ENCODE measurements at regions not wholly inside any gene's neighbourhood (a gene's known extent, or its start where the extent isn't known, plus 50 kb on each side); places are given as distances from the start of the nearest gene placed in this dataset.

DNA sequence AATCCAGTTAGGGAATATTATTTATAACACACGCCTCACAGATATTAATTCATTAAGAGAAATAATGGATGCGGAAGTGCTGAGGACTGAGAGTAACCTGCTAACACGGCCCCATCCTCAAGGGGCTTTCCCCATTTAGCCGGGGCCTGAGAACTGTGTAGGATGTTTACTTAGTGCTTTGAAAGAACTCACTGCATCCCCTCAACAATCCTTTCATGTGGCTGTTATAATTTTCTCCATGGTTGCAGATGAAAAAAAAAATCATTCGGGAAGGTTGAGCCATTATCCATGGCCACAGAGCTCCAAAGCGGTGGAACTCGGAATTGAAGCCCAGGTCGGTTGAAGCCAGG is 98.2 kb downstream of the ING1 start:
- 60 to 62% methylated on average over 2 to 5 of the region's 8 CpGs for WGBS, 2 donors (ENCODE audit: low coverage in 1 of 2)
- ATAC-seq = no peak
- Histone ChIP-seq H3K9me3 (no peaks in the 10 kb centered on the region), H3K27me3 (peaks cover 45% of the 10 kb centered on the region), H3K4me1 (peaks cover 0 to 14% (median 5%) of the 10 kb centered on the region in 3 donors), H3K36me3 (no peaks in the 10 kb centered on the region), H3K27ac (no peak overlapping the region), H3K4me3 (no peak overlapping the region)
- TF ChIP-seq EP300 (IDR thresholded peaks at IDR 0.05) = no peak
- TF ChIP-seq POLR2AphosphoS5 (IDR thresholded peaks at IDR 0.05) = no peak
- TF ChIP-seq POLR2A (IDR thresholded peaks at IDR 0.05) = no peak
- TF ChIP-seq, protein P1, sequence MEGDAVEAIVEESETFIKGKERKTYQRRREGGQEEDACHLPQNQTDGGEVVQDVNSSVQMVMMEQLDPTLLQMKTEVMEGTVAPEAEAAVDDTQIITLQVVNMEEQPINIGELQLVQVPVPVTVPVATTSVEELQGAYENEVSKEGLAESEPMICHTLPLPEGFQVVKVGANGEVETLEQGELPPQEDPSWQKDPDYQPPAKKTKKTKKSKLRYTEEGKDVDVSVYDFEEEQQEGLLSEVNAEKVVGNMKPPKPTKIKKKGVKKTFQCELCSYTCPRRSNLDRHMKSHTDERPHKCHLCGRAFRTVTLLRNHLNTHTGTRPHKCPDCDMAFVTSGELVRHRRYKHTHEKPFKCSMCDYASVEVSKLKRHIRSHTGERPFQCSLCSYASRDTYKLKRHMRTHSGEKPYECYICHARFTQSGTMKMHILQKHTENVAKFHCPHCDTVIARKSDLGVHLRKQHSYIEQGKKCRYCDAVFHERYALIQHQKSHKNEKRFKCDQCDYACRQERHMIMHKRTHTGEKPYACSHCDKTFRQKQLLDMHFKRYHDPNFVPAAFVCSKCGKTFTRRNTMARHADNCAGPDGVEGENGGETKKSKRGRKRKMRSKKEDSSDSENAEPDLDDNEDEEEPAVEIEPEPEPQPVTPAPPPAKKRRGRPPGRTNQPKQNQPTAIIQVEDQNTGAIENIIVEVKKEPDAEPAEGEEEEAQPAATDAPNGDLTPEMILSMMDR (IDR thresholded peaks at IDR 0.05) = no peak

DNA sequence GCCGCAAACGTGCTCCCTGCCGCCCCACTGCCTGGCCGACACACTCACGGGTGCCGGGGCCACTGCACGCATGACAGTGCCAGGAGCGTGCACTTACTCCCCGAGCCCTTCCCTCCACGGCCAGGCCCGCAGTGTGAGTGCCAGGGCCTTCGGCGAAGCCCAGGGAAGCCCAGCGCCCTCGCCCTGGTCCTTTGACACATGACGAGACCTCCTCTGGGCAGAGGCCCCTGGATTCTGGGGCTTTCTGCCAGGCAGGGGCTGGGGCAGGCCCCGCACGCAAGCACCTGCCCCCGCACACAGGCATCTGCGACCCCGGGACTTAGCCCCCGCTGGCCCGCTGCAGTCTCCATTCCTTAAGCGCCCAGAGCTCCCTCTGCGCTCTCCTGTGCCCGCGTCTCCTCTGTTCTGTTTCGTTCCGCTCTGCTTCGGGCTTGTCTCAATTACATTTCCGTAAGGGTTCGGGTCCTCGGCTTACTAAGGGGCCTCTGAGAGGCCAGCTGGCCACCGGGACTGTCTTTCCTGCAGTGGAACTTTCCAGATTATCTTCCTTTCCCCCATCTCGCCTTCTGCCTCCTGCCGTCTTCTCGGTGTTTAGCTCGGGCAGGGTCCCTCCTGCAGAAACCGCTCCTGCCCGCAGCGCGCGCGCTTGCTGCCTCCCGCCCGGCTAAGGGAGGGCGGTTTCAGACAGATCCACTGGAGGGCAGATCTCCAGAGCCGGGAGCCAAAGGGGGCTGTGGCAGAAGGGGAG is 98.8 kb downstream of the ING1 start:
- Histone ChIP-seq H3K27ac (no peak overlapping the region), H3K27me3 (peaks cover 45% of the 10 kb centered on the region), H3K4me3 (peak overlapping the region in 1 of 2 donors; percentile 35), H3K4me1 (peaks cover 0 to 14% (median 5%) of the 10 kb centered on the region in 3 donors), H3K9me3 (no peaks in the 10 kb centered on the region), H3K36me3 (no peaks in the 10 kb centered on the region)
- peak; percentile 40 for ATAC-seq
- TF ChIP-seq EP300 (IDR thresholded peaks at IDR 0.05) = no peak
- TF ChIP-seq, protein P1 (IDR thresholded peaks at IDR 0.05) = peak in 1 of 4 experiments; percentile 20
- no peak for TF ChIP-seq POLR2A (IDR thresholded peaks at IDR 0.05)
- WGBS, 2 donors (ENCODE audit: low coverage in 1 of 2) = 21 to 80% methylated on average over 2 to 16 of the region's 48 CpGs

DNA sequence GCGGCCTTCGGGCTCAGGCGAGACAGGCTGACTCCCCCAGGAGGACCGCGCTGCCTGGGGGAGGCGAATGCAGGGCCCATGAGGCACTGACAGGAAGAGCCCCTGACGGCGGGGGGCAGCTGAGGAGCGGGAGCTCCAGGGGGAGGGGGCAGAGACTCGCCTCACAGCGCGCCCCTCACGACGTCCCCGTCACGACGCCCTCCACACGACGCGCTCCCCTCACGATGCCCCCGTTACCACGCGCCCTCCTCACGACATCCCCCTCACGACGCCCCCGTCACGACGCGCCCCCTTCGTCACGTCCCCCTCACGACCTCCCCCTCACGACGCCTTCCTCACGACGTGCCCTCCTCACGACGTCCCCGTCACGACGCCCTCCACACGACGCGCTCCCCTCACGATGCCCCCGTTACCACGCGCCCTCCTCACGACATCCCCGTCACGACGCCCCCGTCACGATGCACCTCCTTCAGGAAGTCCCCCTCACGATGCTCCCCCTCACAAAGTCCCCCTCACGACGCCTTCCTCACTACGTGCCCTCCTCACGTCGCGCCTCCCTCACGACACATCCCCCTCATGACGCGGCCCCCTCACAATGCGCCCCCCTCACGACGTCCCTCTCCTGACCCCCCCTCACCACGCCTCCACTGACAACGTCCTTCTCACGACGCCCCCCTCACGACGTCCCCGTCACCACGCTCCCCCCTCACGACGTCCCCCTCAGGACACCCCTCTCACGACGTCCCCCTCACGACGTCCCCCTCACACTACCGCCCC is 99.6 kb downstream of the ING1 start:
- peak overlapping the region in 1 of 2 donors; percentile 35 for H3K4me3 ChIP-seq
- TF ChIP-seq, protein P1 (IDR thresholded peaks at IDR 0.05) = no peak
- TF ChIP-seq POLR2A (IDR thresholded peaks at IDR 0.05) (no peak), POLR2AphosphoS5 (IDR thresholded peaks at IDR 0.05) (no peak), EP300 (IDR thresholded peaks at IDR 0.05) (no peak)
- no peaks in the 10 kb centered on the region for H3K36me3 ChIP-seq
- peaks cover 0 to 14% (median 5%) of the 10 kb centered on the region in 3 donors for H3K4me1 ChIP-seq
- peak; percentile 9 for ATAC-seq
- no peaks in the 10 kb centered on the region for H3K9me3 ChIP-seq
- H3K27me3 ChIP-seq = peaks cover 41% of the 10 kb centered on the region
- H3K27ac ChIP-seq = no peak overlapping the region
- WGBS, 2 donors (ENCODE audit: low coverage in 1 of 2) = 43% methylated on average over 36 of the region's 84 CpGs; no CpG with 5 or more reads in 1 of the 2 donors

DNA sequence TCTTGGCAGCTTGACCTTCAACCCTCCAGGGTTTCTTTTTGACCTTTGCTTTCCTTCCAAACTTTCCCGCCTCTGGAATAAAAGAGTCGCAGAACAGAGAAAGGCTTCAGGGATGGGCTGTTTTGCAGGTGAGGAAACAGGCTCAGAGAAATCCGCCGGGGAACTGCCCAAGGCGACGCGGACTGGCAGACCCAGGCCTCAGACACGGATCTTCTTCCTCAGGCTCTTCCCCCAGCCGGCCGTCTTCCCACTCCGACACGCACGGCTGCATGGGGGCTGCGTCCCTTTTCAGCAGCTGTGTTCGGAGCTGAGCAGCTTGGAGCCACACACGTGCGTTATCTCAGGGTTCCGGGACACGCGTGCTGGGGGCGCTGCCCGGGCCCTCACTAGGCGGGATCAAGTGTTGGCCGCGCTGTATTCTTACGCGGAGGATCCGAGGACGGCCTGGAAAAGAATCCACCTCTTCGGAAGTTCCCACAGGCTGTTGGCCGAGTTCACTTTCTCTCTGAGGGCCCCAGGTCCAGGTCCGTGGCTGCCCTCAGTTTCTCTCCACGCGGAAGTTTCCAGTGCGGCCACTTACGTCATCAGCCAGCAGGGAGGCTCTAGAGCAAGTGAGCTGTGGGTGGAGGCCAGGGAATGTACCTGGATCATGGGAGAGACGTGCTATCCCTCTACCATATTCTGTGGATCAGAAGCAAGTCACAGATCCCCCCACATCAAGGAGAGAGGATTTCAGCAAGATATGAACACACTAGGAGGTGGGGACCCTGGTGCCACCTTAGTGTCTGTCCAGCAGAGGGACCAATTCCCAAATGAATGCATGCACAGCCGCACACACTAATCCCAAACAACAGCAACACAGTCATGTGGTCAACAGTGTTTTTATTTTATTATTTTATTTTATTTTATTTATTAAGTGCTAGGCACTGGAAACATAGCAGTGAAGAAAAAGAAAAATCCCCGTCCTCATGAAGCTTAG is 100.4 kb downstream of the ING1 start:
- 93 to 94% methylated on average over 8 of the region's 39 CpGs for WGBS, 2 donors (ENCODE audit: low coverage in 1 of 2)
- H3K27ac ChIP-seq = no peak overlapping the region
- no peaks in the 10 kb centered on the region for H3K9me3 ChIP-seq
- no peaks in the 10 kb centered on the region for H3K36me3 ChIP-seq
- ATAC-seq = no peak
- H3K4me1 ChIP-seq = peaks cover 0 to 14% (median 5%) of the 10 kb centered on the region in 3 donors
- H3K27me3 ChIP-seq = peaks cover 37% of the 10 kb centered on the region
- no peak overlapping the region for H3K4me3 ChIP-seq
- TF ChIP-seq POLR2A (IDR thresholded peaks at IDR 0.05) (no peak), EP300 (IDR thresholded peaks at IDR 0.05) (no peak), POLR2AphosphoS5 (IDR thresholded peaks at IDR 0.05) (no peak)
- TF ChIP-seq, protein P1 (IDR thresholded peaks at IDR 0.05) = no peak
